ENCODE measurements at regions not wholly inside any gene's neighbourhood (a gene's known extent, or its start where the extent isn't known, plus 50 kb on each side); places are given as distances from the start of the nearest gene placed in this dataset.

DNA sequence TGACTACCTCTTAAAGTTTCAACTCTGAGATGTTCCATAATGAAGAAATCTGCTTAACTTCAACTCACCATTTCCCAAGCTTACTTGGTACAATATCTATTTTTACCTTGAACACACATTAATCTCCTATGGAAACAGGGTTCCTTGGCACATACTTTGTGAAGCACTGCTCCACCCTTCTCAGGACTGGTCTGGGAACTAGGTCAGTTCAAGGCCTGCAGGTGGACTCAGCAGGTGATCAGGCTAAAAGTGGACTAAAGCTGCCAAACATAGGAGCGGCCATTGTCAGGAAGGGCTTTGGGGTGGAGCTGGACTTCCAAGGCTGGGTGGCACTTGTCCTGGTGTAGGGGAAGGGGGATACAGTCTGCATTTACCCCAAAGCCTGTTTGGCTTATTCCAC lies 202.3 kb downstream of the NUAK1 start:
- TF ChIP-seq GABPA (IDR thresholded peaks at IDR 0.05; ENCODE audit: low read depth) (no peak), BRCA1 (IDR thresholded peaks at IDR 0.05; ENCODE audit: low read depth, low read length) (no peak), RB1 (IDR thresholded peaks at IDR 0.05; ENCODE audit: borderline replicate concordance) (no peak), FOXM1 (IDR thresholded peaks at IDR 0.05; ENCODE audit: low read depth, low read length) (no peak), POLR2A (IDR thresholded peaks at IDR 0.05; ENCODE audit: low read depth, low read length) (no peak), YY1 (IDR thresholded peaks at IDR 0.05; ENCODE audit: low read depth, low read length) (no peak), SREBF2 (IDR thresholded peaks at IDR 0.05; ENCODE audit: low read length) (no peak), RELA (IDR thresholded peaks at IDR 0.05; ENCODE audit: borderline replicate concordance, partially characterized antibody) (no peak)
- TF ChIP-seq, protein P1, sequence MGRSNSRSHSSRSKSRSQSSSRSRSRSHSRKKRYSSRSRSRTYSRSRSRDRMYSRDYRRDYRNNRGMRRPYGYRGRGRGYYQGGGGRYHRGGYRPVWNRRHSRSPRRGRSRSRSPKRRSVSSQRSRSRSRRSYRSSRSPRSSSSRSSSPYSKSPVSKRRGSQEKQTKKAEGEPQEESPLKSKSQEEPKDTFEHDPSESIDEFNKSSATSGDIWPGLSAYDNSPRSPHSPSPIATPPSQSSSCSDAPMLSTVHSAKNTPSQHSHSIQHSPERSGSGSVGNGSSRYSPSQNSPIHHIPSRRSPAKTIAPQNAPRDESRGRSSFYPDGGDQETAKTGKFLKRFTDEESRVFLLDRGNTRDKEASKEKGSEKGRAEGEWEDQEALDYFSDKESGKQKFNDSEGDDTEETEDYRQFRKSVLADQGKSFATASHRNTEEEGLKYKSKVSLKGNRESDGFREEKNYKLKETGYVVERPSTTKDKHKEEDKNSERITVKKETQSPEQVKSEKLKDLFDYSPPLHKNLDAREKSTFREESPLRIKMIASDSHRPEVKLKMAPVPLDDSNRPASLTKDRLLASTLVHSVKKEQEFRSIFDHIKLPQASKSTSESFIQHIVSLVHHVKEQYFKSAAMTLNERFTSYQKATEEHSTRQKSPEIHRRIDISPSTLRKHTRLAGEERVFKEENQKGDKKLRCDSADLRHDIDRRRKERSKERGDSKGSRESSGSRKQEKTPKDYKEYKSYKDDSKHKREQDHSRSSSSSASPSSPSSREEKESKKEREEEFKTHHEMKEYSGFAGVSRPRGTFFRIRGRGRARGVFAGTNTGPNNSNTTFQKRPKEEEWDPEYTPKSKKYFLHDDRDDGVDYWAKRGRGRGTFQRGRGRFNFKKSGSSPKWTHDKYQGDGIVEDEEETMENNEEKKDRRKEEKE (IDR thresholded peaks at IDR 0.05) = no peak
- TF ChIP-seq, protein P2, sequence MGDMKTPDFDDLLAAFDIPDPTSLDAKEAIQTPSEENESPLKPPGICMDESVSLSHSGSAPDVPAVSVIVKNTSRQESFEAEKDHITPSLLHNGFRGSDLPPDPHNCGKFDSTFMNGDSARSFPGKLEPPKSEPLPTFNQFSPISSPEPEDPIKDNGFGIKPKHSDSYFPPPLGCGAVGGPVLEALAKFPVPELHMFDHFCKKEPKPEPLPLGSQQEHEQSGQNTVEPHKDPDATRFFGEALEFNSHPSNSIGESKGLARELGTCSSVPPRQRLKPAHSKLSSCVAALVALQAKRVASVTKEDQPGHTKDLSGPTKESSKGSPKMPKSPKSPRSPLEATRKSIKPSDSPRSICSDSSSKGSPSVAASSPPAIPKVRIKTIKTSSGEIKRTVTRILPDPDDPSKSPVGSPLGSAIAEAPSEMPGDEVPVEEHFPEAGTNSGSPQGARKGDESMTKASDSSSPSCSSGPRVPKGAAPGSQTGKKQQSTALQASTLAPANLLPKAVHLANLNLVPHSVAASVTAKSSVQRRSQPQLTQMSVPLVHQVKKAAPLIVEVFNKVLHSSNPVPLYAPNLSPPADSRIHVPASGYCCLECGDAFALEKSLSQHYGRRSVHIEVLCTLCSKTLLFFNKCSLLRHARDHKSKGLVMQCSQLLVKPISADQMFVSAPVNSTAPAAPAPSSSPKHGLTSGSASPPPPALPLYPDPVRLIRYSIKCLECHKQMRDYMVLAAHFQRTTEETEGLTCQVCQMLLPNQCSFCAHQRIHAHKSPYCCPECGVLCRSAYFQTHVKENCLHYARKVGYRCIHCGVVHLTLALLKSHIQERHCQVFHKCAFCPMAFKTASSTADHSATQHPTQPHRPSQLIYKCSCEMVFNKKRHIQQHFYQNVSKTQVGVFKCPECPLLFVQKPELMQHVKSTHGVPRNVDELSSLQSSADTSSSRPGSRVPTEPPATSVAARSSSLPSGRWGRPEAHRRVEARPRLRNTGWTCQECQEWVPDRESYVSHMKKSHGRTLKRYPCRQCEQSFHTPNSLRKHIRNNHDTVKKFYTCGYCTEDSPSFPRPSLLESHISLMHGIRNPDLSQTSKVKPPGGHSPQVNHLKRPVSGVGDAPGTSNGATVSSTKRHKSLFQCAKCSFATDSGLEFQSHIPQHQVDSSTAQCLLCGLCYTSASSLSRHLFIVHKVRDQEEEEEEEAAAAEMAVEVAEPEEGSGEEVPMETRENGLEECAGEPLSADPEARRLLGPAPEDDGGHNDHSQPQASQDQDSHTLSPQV (IDR thresholded peaks at IDR 0.05) = no peak
- TF ChIP-seq, protein P3, sequence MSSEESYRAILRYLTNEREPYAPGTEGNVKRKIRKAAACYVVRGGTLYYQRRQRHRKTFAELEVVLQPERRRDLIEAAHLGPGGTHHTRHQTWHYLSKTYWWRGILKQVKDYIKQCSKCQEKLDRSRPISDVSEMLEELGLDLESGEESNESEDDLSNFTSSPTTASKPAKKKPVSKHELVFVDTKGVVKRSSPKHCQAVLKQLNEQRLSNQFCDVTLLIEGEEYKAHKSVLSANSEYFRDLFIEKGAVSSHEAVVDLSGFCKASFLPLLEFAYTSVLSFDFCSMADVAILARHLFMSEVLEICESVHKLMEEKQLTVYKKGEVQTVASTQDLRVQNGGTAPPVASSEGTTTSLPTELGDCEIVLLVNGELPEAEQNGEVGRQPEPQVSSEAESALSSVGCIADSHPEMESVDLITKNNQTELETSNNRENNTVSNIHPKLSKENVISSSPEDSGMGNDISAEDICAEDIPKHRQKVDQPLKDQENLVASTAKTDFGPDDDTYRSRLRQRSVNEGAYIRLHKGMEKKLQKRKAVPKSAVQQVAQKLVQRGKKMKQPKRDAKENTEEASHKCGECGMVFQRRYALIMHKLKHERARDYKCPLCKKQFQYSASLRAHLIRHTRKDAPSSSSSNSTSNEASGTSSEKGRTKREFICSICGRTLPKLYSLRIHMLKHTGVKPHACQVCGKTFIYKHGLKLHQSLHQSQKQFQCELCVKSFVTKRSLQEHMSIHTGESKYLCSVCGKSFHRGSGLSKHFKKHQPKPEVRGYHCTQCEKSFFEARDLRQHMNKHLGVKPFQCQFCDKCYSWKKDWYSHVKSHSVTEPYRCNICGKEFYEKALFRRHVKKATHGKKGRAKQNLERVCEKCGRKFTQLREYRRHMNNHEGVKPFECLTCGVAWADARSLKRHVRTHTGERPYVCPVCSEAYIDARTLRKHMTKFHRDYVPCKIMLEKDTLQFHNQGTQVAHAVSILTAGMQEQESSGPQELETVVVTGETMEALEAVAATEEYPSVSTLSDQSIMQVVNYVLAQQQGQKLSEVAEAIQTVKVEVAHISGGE (CRISPR knock-in tag; IDR thresholded peaks at IDR 0.05) = no peak
